ENCODE measurements at regions not wholly inside any gene's neighbourhood (a gene's known extent, or its start where the extent isn't known, plus 50 kb on each side); places are given as distances from the start of the nearest gene placed in this dataset.

- no peak overlapping the region for H3K4me3 ChIP-seq (ENCODE audit: low read depth, low read length)
- no peak for DNase-seq (ENCODE audit: low read depth)
- TF ChIP-seq MAX (IDR thresholded peaks at IDR 0.05; ENCODE audit: low read depth, low read length) (no peak), POLR2A (IDR thresholded peaks at IDR 0.05; ENCODE audit: extremely low read depth, insufficient read length) (no peak)
Observed at GRCh38 chr6:141026504-141026903, 1106.2 kb upstream of the GJE1 start.

- TF ChIP-seq POLR2A (IDR thresholded peaks at IDR 0.05; ENCODE audit: extremely low read depth, insufficient read length) (no peak), MYC (IDR thresholded peaks at IDR 0.05; ENCODE audit: low read depth, low read length) (no peak), CTCF (IDR thresholded peaks at IDR 0.05; ENCODE audit: low read depth, low read length) (no peak), MAX (IDR thresholded peaks at IDR 0.05; ENCODE audit: low read depth, low read length) (no peak)
- no peak for DNase-seq (ENCODE audit: low read depth)
- no peak overlapping the region for H3K4me3 ChIP-seq (ENCODE audit: low read depth, low read length)
Observed at GRCh38 chr6:141024526-141024925, 1108.2 kb upstream of the GJE1 start.

GRCh38 chr6:141017941-141018340, 1114.8 kb upstream of the GJE1 start:
- TF ChIP-seq POLR2A (IDR thresholded peaks at IDR 0.05; ENCODE audit: extremely low read depth, insufficient read length) (no peak), CTCF (IDR thresholded peaks at IDR 0.05; ENCODE audit: low read depth, low read length) (no peak), MYC (IDR thresholded peaks at IDR 0.05; ENCODE audit: low read depth, low read length) (no peak), MAX (IDR thresholded peaks at IDR 0.05; ENCODE audit: low read depth, low read length) (no peak)
- H3K4me3 ChIP-seq (ENCODE audit: low read depth, low read length): no peak overlapping the region
- no peak for DNase-seq (ENCODE audit: low read depth)

- no peak for DNase-seq (ENCODE audit: low read depth)
- no peak overlapping the region for H3K4me3 ChIP-seq (ENCODE audit: low read depth, low read length)
- TF ChIP-seq CTCF (IDR thresholded peaks at IDR 0.05; ENCODE audit: low read depth, low read length) (no peak), MYC (IDR thresholded peaks at IDR 0.05; ENCODE audit: low read depth, low read length) (no peak)
Observed at GRCh38 chr6:141000917-141001316, 1131.8 kb upstream of the GJE1 start.

GRCh38 chr6:140993515-140993914, 1139.2 kb upstream of the GJE1 start:
- no peak for TF ChIP-seq POLR2A (IDR thresholded peaks at IDR 0.05; ENCODE audit: extremely low read depth, insufficient read length)
- no peak for TF ChIP-seq CTCF (IDR thresholded peaks at IDR 0.05; ENCODE audit: low read depth, low read length)
- no peak for TF ChIP-seq MYC (IDR thresholded peaks at IDR 0.05; ENCODE audit: low read depth, low read length)
- TF ChIP-seq MAX (IDR thresholded peaks at IDR 0.05; ENCODE audit: low read depth, low read length): no peak
- H3K4me3 ChIP-seq (ENCODE audit: low read depth, low read length): no peak overlapping the region
- DNase-seq (ENCODE audit: low read depth): no peak

- DNase-seq (ENCODE audit: low read depth): no peak
- TF ChIP-seq MAX (IDR thresholded peaks at IDR 0.05; ENCODE audit: low read depth, low read length) (no peak), CTCF (IDR thresholded peaks at IDR 0.05; ENCODE audit: low read depth, low read length) (no peak), MYC (IDR thresholded peaks at IDR 0.05; ENCODE audit: low read depth, low read length) (no peak), POLR2A (IDR thresholded peaks at IDR 0.05; ENCODE audit: extremely low read depth, insufficient read length) (no peak)
- no peak overlapping the region for H3K4me3 ChIP-seq (ENCODE audit: low read depth, low read length)
Observed at GRCh38 chr6:140992678-140993077, 1140.0 kb upstream of the GJE1 start.
